Tibial artery (tissue), 4 donors: ENCODE measurements at regions not wholly inside any gene's neighbourhood (a gene's known extent, or its start where the extent isn't known, plus 50 kb on each side); places are given as distances from the start of the nearest gene placed in this dataset.

Experiments
- DNase-seq, 2 donors: peaks; one replicate each; pipeline ENCODE4 v3.0.0-alpha.2; 2019
- H3K27ac ChIP-seq, 2 donors: fragments of 200-600 bp; sonication (generic) in 1 of 2; 1 replicate in 1 of 2; 2 replicates in 1 of 2; pipeline ENCODE4 v1.5.1; 2018 to 2019; ENCODE audit warnings: mild to moderate bottlenecking in 1 of 2
- H3K27me3 ChIP-seq, 2 donors: fragments of 200-600 bp; sonication (generic) in 1 of 2; one replicate each; pipeline versions ENCODE4 v1.5.1 to v1.6.0; 2016 to 2019
- H3K36me3 ChIP-seq, 3 donors: fragments of 200-600 bp; sonication (generic) in 2 of 3; one replicate each; pipeline ENCODE4 v1.5.1; 2016 to 2019; ENCODE audit warnings: mild to moderate bottlenecking in 2 of 3
- H3K4me1 ChIP-seq, 4 donors: fragments of 200-600 bp; sonication (generic) in 2 of 4; 1 replicate in 3 of 4; 2 replicates in 1 of 4; pipeline ENCODE4 v1.5.1; 2016 to 2019
- H3K4me3 ChIP-seq, 2 donors: fragments of 200-600 bp; sonication (generic) in 1 of 2; 1 replicate in 1 of 2; 2 replicates in 1 of 2; pipeline ENCODE4 v1.5.1; 2018 to 2019; ENCODE audit warnings: mild to moderate bottlenecking in 2 of 2
- H3K9me3 ChIP-seq, 3 donors: fragments of 200-600 bp; sonication (generic) in 1 of 3; one replicate each; pipeline ENCODE4 v1.5.1; 2016 to 2019
- CTCF ChIP-seq, 2 experiments: fragments of 200-600 bp in 1 of 2; fragments of 450-650 bp in 1 of 2; IDR thresholded peaks; one replicate each; pipeline ENCODE4 v1.5.1; 2017 to 2019; ENCODE audit warnings: antibody characterized with exemption in 2 of 2, mild to moderate bottlenecking in 1 of 2, moderate library complexity in 1 of 2
- intact Hi-C: fragments of 100-400 bp; cut with DNase I; formaldehyde crosslinking; loops from one replicate; pipeline ENCODE4 v1.15.0; 2023; ENCODE audit warnings: low total_unique reads

DNA sequence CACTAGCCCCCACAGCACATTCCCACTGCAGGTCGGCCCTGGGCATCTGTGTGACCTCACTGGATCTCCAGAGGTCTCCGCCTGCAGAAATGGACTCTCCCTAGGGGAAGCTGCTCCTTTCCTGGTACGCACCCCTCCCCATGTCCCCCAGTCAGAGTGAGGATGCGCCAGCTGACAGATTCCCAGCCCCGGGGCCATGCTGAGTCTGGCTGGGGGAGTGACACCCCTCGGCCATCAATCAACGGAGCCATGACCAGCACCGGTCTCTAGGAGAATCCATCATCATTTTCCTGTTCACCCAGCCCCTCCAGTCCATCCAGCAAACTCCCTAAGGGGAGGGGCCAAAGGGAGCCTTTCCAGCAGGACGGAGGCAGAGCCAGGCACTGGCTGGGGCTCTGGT lies 68.7 kb upstream of the PAX7 start:
- no peaks in the 10 kb centered on the region for H3K9me3 ChIP-seq
- peaks cover 0 to 9% (median 0%) of the 10 kb centered on the region in 4 donors for H3K4me1 ChIP-seq
- H3K27ac ChIP-seq = no peak overlapping the region
- H3K36me3 ChIP-seq = no peaks in the 10 kb centered on the region
- no peak for DNase-seq
- intact Hi-C loops = no loop called here
- H3K4me3 ChIP-seq = no peak overlapping the region
- H3K27me3 ChIP-seq = peaks cover 0 to 86% of the 10 kb centered on the region in 2 donors
- TF ChIP-seq CTCF (IDR thresholded peaks at IDR 0.05) = no peak

- Histone ChIP-seq H3K27ac (no peak overlapping the region), H3K36me3 (no peaks in the 10 kb centered on the region), H3K4me3 (no peak overlapping the region), H3K27me3 (peaks cover 0 to 83% of the 10 kb centered on the region in 2 donors), H3K4me1 (no peaks in the 10 kb centered on the region), H3K9me3 (no peaks in the 10 kb centered on the region)
- DNase-seq = no peak
- intact Hi-C loops = no loop called here
- TF ChIP-seq CTCF (IDR thresholded peaks at IDR 0.05) = no peak
Measured at GRCh38 chr1:18564676-18565075, 66.0 kb upstream of the PAX7 start.

DNA sequence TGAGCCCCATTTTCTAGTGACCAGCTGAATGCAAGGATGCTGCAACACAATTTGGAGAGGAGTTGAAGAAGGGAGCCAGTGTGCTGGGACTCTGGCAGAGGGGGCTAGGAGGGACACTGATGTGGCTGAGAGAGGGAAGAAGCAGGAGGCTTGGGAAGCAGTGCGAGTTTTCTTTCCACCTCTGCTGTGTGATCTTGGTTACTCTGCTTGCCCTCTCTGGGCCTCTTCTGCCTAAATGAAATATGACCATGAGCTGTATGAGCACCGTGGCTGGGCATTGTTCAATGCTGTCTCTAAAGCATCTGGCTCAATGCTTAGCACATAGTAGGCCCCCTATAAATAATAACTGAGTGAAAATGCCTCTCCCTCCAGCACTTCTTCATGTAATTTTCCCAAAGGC lies 65.3 kb upstream of the PAX7 start:
- peaks cover 0 to 81% of the 10 kb centered on the region in 2 donors for H3K27me3 ChIP-seq
- no peaks in the 10 kb centered on the region for H3K4me1 ChIP-seq
- intact Hi-C loops = no loop called here
- no peak overlapping the region for H3K27ac ChIP-seq
- DNase-seq = no peak
- TF ChIP-seq CTCF (IDR thresholded peaks at IDR 0.05) = no peak
- H3K36me3 ChIP-seq = no peaks in the 10 kb centered on the region
- H3K9me3 ChIP-seq = no peaks in the 10 kb centered on the region
- no peak overlapping the region for H3K4me3 ChIP-seq

DNA sequence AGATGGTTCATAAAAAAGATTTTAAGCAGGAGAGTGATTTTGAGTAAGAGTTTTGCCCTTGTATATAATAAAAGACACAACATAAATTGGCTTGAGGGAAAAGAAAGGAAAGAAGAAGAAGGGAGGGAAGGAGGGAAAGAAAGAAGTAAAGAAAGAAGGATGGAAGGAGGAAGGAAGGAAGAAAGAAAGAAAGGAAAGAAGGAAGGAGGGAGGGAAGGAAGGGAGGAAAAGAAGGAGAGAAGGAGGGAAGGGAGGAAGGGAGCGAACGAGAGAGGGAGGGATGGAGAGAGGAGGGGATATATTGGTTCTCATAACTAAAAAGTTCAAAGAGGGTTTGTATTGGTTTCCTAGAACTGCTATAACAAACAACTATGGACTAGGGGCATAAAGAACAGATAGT lies 62.2 kb upstream of the PAX7 start:
- intact Hi-C loops = no loop called here
- Histone ChIP-seq H3K4me3 (no peak overlapping the region), H3K36me3 (no peaks in the 10 kb centered on the region), H3K27me3 (peaks cover 0 to 71% of the 10 kb centered on the region in 2 donors), H3K27ac (no peak overlapping the region), H3K4me1 (no peaks in the 10 kb centered on the region), H3K9me3 (no peaks in the 10 kb centered on the region)
- TF ChIP-seq CTCF (IDR thresholded peaks at IDR 0.05) = no peak
- DNase-seq = no peak

DNA sequence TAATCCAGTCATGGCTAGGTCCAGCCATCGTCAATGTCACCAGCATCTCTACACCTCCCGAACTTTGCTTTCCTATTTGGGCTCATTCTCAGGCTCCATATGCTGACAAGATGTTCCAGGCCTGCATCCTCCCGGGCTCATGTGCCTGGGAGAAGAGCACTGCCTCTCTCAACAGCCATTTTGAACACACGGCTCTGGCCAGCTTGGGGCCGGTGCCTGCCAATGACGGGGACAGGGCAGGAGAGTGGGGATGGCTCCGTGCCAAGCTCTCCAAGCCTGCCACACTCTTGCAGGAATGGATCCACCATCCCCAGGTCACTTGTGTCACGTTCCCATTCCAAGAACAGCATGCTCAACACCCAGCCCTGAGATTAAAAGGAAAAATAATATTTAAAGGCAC lies 61.4 kb upstream of the PAX7 start:
- no peaks in the 10 kb centered on the region for H3K36me3 ChIP-seq
- H3K9me3 ChIP-seq = no peaks in the 10 kb centered on the region
- no peak for DNase-seq
- no peaks in the 10 kb centered on the region for H3K4me1 ChIP-seq
- H3K27me3 ChIP-seq = peaks cover 0 to 71% of the 10 kb centered on the region in 2 donors
- intact Hi-C loops = no loop called here
- H3K4me3 ChIP-seq = no peak overlapping the region
- no peak for TF ChIP-seq CTCF (IDR thresholded peaks at IDR 0.05)
- H3K27ac ChIP-seq = no peak overlapping the region
